COLO668 (cell line): ENCODE measurements at regions not wholly inside any gene's neighbourhood (a gene's known extent, or its start where the extent isn't known, plus 50 kb on each side); places are given as distances from the start of the nearest gene placed in this dataset.

Source experiments
- DNase-seq: peaks from one replicate; lab custom pipeline; 2025; ENCODE audit not compliant: unreplicated experiment; lab: John Stamatoyannopoulos, UW

DNA sequence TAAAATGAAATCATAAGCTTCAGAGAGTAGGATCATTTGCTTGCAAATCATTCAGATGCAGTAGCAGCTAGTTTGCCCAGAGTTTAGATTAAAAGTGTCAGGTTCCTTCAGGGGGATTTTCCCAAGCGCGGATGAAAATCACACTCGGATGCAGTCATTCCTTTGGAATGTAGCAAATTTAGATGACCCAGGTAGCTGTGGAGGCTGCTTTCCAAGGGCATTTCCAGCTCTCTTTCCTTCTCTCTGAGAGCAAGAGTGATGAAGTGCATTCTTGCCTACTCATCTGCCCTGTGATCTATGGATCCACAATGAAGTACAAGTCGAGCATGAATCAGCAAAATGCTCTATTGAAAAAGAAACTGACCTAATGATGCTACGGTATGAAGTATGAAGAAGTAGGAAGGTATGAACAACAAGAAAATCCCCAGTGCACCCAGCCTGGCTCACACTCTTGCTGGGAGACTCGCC, 200.2 kb downstream of the PLK2 start:
- DNase-seq = no peak

DNA sequence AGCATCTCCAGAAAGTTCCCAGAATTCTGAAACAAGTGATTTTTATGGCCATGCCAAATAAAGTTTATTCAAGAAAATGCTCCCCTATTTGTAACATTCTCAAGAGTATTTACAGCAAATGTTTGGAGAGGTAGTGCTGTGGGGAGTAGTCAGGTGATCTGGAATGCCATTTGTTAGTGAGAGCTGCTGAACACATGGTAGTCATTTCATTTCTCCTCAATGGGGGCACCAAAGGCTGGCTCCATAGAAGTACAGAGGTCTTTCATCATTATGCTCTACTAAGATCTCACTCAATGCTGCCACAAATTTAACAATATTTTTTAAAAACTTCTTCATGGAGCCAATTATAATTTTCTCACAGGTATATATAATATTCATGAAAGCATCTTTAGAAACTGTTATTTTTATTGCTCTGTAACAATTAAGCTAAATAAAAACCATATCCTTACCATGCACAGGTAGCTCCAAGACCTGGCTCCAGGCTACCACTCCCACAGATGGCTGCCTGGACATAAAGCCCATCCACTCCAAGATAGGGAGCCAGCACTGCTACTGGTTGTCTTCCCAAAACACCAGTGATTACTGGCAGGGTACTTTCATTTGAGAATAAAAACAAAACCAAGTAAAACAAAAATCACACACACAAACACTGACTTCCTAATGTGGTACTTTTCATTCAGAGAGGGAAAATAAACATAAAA, 200.8 kb downstream of the PLK2 start:
- DNase-seq = no peak

DNA sequence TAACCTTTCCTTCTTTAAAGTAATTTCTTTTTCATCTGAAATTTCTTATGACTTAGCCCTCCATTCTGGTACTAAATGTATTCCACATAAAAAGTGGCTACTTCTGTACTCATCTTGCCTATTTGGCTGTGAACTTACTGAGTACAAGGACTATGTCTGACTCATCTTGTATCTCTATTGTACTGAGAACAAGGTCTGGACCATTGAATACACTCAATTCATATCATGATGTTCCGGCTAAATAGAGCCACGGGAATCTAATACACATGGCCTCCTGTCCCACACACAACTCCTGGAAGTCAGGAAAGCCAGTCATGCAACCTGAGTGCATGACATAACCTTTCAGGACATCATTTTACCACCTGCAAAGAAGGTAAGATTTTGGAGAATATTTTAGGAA, 203.9 kb downstream of the PLK2 start:
- DNase-seq = no peak

DNA sequence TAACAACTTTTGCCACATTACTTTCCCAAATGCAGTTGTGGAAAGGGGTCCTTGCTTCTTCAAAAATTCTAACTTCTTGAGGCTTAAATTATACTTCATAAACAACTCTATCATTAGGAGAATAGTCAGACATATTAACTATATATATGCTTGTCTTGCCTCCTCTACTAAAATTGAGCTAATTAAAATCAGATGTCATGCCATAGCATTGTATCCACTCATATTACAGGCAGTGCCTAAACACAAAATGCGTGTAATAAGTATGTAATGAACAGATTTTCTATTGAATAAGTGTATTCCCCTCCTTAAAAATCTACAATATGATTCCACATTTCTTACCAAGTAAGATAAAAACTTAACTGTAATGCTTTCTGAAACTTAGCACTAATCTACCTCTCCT, 204.5 kb downstream of the PLK2 start:
- no peak for DNase-seq

DNA sequence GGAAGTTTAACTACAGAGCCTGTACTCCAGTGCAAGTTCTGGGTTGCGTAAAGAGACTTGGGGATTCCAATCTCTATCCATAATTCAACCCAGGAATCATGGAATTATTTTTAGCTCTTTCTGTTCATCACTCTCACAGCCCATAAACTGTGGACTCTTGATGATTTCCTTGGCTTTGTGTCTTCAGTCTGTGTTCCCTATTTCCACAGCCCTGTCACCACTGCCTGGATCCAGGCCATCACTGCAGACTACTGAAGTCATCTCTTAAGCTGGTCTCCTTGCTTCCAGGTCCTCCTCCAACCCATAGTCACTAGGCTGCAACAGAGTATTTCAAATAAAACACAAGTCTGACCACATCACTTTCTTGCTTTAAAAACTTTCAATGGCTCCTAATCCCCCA, 211.7 kb downstream of the PLK2 start:
- no peak for DNase-seq

DNA sequence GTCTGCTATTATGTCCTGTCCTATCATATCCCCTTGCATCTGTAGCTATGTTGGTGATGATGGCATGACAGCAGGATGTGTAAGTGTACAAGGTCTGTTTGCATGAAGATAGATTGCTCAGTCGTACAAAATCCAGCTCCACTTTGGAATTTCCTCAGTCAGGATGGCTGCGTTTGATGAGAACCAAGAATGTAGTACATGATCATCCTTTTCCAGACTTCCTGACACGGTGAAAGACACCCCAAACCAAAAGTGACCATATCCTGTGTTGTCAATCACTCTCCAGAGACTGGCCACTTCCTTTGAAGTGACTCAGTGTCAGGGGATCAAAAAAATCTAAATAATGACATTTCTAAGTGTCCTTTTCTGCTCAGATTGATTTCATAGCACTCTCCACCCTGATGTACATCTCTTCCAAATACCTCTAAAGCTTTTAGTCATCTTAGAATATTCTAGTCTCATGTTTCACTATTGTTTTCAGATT, 213.4 kb downstream of the PLK2 start:
- DNase-seq = no peak

DNA sequence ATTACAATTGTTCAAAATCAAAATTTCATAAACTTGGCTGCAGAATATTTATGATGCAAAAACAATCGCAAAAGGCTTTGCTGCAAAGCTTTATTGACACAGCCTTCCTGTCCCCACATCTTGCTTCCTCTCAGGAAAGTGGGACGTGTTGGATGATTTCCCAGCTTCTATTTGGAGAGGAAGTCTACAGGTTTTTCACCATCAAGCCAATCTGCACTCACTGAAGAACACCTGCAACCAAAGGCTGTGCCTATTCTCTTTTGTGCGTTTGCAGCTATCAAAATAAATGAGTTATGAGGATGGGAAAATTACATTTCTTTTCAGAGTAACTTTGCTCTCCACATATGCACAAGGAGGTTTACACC, 214.4 kb downstream of the PLK2 start:
- DNase-seq = no peak

DNA sequence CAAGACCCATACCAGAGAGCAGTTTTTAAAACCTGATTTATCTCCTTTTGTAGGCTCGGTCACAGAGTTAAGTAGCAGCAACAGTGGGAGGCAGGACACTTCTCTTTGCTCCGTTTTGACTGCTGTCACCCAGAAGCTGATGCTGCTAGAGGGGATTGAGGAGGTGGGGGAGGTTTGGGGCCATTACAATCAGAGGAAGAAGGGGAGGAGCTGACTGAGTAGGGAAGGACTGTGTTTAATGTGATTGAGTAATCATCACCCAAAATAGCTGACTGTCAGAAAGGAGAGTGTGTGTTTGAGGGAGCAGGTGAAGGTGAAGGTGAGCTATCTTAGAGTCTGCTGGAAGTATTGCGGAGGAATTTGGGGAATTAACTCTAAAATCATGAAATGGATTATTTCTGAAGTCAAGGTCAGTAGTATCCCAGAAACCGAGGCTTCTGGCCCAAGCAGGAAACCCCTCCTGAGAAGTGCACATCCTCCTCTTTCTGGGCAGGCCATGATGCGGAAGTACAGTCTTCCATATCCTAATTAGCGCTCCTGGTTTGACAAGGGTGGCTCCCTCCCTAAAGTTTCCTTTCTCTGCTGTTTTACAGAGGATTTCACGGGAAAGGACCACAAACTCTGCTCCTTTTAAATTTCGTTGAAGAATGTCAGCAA, 214.9 kb downstream of the PLK2 start:
- DNase-seq = no peak

DNA sequence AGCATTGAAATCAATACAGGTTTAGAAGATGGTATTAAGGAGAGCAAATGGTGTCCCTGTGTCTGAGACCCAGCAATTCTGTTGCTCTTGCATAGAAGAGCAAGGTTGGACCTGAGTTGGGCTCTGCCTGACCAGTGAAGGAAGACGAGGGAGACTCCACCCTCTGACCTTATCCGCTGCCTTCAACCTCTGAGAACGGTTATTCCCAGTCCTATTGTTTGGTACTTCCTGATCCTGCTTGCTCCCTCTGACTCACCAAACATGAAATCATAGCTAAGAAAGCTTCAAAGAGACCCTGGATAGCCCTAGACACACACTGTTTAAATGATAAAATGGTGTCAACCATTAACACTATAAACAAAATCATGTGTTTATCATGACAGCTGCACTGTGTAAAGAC, 218.5 kb downstream of the PLK2 start:
- DNase-seq = no peak

DNA sequence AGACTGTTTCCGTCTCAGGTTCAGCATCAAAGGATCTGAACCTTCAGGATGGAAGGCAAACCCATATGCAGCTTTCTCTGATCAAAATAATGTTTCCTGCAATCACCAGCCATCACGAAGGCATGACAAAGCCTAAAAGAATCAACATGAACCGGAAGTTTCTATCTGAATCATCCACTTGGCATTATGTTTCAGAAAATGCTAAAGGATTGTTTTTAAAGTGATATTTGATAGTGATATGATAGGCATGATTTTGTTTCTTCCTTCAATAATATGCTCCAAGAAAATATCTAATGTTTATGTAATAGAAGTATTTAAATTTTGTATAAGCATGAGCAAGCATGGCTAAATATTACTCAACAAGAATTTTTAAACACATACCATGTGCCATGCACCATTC, 219.6 kb downstream of the PLK2 start:
- DNase-seq = no peak

DNA sequence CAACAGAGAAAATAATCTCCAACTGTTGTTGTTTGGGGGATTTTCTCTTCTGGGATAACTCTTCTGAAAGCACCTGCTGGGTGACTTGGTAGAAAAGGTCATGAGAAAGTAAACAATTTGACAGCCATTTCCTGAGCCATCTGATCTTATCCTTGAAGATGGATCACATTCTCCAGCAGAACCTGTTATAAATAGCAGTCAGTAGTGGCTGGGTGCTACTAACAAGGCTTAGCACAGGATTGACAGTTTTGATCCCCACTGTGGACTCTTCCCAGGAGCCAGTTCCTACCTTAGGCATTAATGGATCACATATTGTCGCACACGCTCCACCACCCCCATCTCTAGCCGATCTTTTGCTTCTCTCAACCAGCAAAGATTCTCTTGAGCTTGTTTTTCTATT, 220.2 kb downstream of the PLK2 start:
- no peak for DNase-seq

DNA sequence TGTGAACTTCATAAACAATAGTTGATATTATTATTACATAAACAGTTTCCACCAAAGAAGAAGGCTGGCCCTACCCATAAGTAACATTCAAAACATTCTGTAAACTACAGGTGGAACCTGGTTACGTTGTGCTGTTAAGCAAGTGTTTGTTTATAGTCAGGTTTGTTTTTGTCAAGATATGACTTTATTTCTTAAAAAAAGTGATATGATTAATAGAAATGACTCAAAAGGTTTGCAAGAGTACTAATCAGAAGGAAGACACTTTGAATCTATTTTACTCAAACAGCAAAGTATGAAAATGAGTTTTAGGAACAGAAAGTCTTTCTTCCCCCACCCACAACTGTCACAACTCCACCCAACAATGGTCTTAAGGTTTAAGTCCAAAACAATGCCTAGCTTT, 220.8 kb downstream of the PLK2 start:
- no peak for DNase-seq

DNA sequence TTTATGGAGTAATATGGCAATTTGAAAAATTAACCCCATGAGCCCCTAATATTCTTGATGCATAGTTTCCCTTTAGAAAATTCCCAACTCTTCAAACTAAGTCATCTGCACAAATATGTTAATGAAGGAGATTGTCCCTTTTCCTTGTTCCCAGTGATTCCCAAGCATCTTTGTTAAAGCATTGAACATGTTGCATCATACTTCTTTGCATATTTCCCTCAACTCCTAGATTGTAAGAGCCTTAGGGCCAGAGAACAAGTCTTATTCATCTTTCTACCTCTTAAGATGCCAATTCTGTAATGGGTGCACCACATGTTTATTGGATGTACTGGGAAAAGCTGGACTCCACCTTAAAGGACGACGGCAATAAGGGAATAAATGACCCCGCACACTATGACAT, 223.4 kb downstream of the PLK2 start:
- DNase-seq = no peak

DNA sequence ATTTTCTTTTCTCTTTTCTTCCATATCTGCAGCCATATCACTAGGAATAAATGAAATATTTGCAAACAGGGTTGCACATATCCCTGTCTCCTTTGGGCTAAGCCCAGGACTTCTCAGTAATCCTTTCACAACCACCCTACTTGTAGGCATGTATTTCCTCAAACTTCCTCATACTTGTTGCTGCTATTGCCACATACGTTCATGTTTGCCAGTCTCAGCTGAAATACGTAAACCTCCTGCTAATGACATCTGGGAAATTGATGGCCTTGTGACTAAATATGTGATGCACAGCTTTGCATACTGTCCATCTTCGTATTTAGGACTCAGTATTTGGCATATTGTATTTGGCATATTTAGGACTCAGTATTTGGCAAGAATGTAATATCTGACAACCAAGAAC, 224.6 kb downstream of the PLK2 start:
- DNase-seq = no peak

DNA sequence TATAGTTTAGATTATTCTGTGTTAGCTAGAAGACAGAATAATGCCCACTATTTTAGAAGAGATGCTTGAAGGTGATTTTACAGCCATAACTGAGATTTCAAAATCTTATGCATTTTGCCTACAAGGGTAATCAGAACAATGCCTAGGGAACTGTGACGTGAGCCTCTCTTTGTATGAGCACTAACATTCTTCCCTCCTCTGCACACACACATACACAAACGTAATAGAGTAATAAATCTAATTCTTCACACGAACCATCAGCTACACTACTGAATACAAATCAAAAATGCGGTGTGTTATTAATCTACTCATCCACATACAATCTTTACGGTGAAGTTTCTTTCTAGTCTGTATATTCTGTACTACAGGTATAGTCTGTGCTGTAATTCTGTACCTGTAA, 227.8 kb downstream of the PLK2 start:
- DNase-seq = no peak

DNA sequence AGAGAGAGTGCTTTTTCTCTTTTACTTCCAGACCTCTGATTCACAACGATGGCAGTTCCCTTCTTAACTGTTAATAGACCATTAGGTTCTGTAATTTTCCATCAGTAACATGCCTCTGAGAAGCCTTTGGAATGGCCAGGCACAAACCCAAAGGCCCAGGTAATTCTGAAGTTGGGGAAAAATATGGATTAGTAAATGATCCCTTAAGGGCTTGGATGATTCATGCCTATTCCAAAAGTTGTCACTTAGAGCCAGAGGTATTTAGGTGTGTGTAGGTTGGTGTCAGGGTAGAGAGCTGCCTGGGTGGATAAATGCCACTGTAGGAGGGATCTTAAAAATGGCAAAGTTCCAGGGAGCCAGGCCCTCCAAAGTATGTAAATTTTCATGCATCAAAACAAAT, 228.8 kb downstream of the PLK2 start:
- DNase-seq = no peak

DNA sequence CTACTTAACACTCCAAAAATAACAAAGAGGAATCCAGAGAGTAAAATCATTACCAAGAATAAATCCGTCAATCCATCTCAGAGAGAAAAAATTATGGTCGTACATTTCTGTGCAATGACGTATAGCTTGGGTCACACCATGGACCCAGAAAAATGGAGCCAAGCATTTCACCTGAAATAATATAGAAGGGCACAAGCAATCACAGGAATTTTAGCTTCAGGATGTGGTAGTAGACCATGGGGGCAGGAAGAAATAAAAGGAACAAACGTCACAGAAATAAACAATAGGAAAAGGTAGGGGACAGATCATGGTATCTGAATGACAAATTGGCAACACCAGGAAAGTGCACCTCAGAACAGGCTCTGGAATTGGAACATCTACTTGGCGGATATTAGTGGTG, 231.0 kb downstream of the PLK2 start:
- DNase-seq = no peak

DNA sequence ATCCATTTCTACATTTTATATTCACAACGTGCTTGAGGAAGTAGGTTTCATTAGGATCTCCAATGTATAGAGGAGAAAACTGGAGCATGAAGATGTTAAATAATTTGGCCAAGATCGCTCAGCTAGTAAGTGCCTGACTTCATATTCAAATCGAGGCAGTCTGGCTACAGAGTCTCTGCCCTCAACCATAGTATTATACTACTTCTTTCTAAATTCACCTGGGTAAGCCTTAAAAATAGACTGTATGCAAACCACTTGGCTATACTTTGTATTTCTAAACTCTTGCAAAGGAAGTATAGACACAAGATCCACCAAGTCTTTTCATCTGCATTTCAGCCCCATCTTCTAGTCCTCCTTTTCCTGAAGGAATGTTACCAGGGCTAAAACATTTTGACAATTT, 232.0 kb downstream of the PLK2 start:
- DNase-seq = no peak

DNA sequence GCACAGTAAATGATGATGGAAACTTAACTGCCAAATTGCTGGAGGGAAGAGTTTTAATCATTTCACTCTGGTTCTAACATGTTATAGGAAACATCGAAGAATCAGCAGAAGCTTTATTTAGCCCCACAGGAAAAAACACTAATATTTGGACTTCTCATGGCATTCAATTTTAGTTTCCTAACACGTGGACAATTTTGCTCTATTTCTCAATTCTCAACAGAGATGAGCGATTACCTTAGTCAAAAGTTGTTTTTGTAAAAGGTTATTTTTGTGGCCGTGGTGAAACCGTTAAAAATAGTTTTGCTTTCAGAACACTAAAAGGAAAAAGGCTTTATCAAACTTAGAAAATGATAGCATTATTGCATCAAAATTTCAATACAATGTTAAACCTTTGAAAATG, 235.2 kb downstream of the PLK2 start:
- DNase-seq = no peak

DNA sequence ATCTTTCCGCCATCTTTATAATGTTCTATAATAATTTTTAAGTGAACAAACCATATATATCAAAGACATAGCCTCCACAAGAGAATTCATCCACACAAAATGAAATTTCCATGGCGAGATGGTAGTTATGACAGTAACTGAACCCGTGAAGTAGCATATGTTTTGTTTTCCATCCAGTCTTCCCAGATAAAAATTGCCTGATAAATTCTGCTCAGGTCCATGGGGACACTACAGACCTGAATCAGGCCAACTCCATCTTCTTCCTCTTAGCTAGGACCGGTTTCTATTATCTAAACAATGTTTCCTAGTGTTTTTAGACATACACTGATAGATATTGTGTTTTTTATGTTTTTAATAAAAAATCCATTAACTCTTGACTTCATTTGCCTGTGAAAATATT, 235.7 kb downstream of the PLK2 start:
- DNase-seq = no peak

DNA sequence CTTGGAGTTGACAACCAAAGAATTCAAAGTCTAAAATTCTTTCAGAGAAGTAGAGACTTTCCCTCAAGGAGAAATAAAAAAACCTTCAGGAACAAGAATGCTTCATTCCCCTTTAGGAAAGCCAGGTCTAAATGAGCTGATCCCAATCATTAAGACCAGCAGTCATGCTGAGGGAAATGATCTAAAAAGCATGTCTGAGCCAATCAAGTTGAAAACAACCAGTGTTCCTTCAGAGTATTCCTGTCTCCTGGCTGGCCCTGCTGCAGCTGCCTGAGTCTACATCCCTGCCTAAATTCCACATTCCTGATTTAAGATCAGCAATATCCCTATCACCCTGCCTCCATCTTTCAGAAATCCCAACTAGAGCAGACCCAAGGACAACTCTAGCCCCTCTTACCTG, 244.5 kb downstream of the PLK2 start:
- no peak for DNase-seq

DNA sequence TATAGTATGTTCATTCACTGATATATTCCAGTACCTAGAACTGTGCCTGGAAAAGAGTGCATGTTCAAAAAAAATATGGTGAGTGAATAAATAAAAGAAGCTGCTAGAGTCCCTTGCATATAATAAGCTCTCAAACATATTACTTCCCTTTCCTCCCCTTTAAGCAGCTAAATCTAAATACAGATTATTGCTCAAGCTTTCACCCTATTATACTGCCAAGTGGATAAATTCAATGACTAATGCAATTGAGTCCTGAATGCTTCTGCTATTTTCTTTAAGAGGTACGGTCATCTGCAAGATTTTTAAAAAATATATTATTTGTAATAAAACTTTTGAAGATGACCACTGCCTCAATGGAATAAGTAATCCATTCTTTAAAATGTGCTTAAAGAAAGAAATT, 248.4 kb downstream of the PLK2 start:
- no peak for DNase-seq

DNA sequence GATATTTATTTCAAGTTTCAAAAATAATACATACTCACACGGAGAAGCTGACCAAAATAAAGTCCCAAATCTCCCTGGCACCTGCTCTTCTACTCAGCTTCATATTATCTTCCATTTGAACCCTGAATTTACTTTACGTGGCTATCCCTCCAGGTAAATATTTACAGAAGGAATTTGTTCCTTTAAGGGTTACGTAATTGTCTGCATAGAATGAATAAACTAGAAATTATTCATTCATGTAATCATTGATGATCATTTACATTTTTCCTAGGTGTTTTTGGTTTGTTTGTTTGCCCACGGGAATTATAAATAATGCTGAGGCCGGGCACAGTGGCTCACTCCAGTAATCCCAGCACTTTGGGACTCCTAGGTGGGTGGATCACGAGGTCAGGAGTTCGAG, 251.2 kb downstream of the PLK2 start:
- no peak for DNase-seq
